ENCODE measurements at regions not wholly inside any gene's neighbourhood (a gene's known extent, or its start where the extent isn't known, plus 50 kb on each side); places are given as distances from the start of the nearest gene placed in this dataset.

DNA sequence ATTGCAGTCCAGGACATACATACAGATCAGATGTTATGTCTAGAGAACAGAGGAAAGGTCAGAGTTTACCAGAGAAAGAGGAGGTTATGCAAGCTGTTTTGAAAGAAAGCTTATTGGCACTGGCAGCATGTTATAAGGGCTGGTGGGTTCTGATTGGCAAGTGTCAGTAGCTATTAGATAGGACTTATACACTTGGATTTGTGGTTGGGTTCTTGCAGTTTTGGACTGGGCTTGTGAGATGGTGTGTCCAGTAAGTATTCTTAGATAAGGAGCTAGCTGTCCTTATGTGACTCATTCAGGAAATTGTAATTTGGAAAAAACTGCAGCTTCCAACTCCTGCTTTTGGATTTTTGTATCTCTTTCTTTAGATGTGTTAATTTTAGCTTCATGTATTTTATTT is 130.7 kb upstream of the NAMPT start:
- Histone ChIP-seq H3K36me3 (ENCODE audit: control insufficient read depth, insufficient read depth, low read length) (no peaks in the 10 kb centered on the region), H3K27me3 (ENCODE audit: control insufficient read depth, insufficient read depth, low read length, poor library complexity, severe bottlenecking) (no peaks in the 10 kb centered on the region), H3K4me3 (ENCODE audit: insufficient read depth, low read depth, low read length) (no peak overlapping the region), H3K27ac (ENCODE audit: insufficient read depth, low read depth, low read length, poor library complexity, severe bottlenecking) (no peak overlapping the region), H3K9me3 (ENCODE audit: control insufficient read depth, low read length) (no peaks in the 10 kb centered on the region), H3K4me1 (ENCODE audit: control insufficient read depth, insufficient read depth, low read length) (no peaks in the 10 kb centered on the region)

DNA sequence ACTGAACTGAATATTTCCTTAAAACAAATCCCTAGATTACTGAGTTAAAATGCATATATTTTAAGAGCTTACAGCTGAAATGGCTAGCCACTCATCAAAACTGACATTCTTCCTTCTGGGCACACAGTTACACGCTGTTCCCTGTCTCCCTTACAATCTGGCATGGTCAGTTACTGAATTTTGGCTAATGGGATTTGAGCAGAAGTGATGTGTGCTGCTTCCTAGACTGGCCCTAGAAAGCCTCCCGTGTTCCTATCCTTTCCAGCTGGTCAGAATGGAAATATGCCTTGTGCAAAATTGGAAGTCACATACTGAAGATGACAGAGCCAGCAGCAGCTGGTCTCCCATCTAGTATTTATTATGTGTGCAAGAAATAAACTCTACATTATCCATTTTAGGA is 128.7 kb upstream of the NAMPT start:
- no peaks in the 10 kb centered on the region for H3K27me3 ChIP-seq (ENCODE audit: control insufficient read depth, insufficient read depth, low read length, poor library complexity, severe bottlenecking)
- H3K4me3 ChIP-seq (ENCODE audit: insufficient read depth, low read depth, low read length), result no peak overlapping the region
- WGBS, 2 experiments, result 90 to 91% methylated on average over 2 of the region's 2 CpGs
- H3K27ac ChIP-seq (ENCODE audit: insufficient read depth, low read depth, low read length, poor library complexity, severe bottlenecking), result no peak overlapping the region
- H3K36me3 ChIP-seq (ENCODE audit: control insufficient read depth, insufficient read depth, low read length), result no peaks in the 10 kb centered on the region
- no peaks in the 10 kb centered on the region for H3K9me3 ChIP-seq (ENCODE audit: control insufficient read depth, low read length)
- H3K4me1 ChIP-seq (ENCODE audit: control insufficient read depth, insufficient read depth, low read length), result no peaks in the 10 kb centered on the region

GRCh38 chr7:106405697-106406141 is 120.9 kb upstream of the NAMPT start:
- H3K4me3 ChIP-seq (ENCODE audit: insufficient read depth, low read depth, low read length), result no peak overlapping the region
- no peaks in the 10 kb centered on the region for H3K36me3 ChIP-seq (ENCODE audit: control insufficient read depth, insufficient read depth, low read length)
- no peaks in the 10 kb centered on the region for H3K9me3 ChIP-seq (ENCODE audit: control insufficient read depth, low read length)
- H3K27me3 ChIP-seq (ENCODE audit: control insufficient read depth, insufficient read depth, low read length, poor library complexity, severe bottlenecking), result no peaks in the 10 kb centered on the region
- no CpG with 5 or more reads among the region's 1 CpG for WGBS, 2 experiments
- H3K4me1 ChIP-seq (ENCODE audit: control insufficient read depth, insufficient read depth, low read length), result no peaks in the 10 kb centered on the region
- no peak overlapping the region for H3K27ac ChIP-seq (ENCODE audit: insufficient read depth, low read depth, low read length, poor library complexity, severe bottlenecking)

DNA sequence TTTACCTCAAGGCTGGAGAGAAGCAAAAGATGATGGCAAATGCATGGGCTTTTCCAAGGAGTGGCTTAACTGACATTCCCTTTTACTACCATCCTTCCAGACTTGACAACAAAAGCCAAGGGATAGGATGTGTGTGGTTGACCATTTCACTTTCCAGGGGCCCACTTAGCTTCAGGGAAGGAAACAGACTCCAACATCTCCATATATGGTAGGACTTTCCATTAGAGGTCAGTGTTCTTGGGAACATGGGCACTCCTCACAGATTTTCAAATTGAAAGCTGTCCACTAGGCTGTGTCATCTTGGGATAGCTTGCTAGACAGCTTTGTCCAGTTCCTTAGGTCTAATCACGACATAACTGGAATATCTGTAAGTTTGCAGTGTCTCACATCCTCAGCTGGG is 118.1 kb upstream of the NAMPT start:
- 83 to 87% methylated on average over 1 of the region's 1 CpG for WGBS, 2 experiments
- no peaks in the 10 kb centered on the region for H3K9me3 ChIP-seq (ENCODE audit: control insufficient read depth, low read length)
- H3K4me3 ChIP-seq (ENCODE audit: insufficient read depth, low read depth, low read length), result no peak overlapping the region
- no peak overlapping the region for H3K27ac ChIP-seq (ENCODE audit: insufficient read depth, low read depth, low read length, poor library complexity, severe bottlenecking)
- no peaks in the 10 kb centered on the region for H3K27me3 ChIP-seq (ENCODE audit: control insufficient read depth, insufficient read depth, low read length, poor library complexity, severe bottlenecking)
- H3K36me3 ChIP-seq (ENCODE audit: control insufficient read depth, insufficient read depth, low read length), result no peaks in the 10 kb centered on the region
- no peaks in the 10 kb centered on the region for H3K4me1 ChIP-seq (ENCODE audit: control insufficient read depth, insufficient read depth, low read length)

- H3K4me1 ChIP-seq (ENCODE audit: control insufficient read depth, insufficient read depth, low read length), result no peaks in the 10 kb centered on the region
- 70 to 75% methylated on average over 3 of the region's 3 CpGs for WGBS, 2 experiments
- no peak overlapping the region for H3K27ac ChIP-seq (ENCODE audit: insufficient read depth, low read depth, low read length, poor library complexity, severe bottlenecking)
- H3K27me3 ChIP-seq (ENCODE audit: control insufficient read depth, insufficient read depth, low read length, poor library complexity, severe bottlenecking), result no peaks in the 10 kb centered on the region
- H3K36me3 ChIP-seq (ENCODE audit: control insufficient read depth, insufficient read depth, low read length), result no peaks in the 10 kb centered on the region
- no peaks in the 10 kb centered on the region for H3K9me3 ChIP-seq (ENCODE audit: control insufficient read depth, low read length)
- H3K4me3 ChIP-seq (ENCODE audit: insufficient read depth, low read depth, low read length), result no peak overlapping the region
Observed at GRCh38 chr7:106400923-106401322, 116.1 kb upstream of the NAMPT start.

GRCh38 chr7:106398786-106399185 is 114.0 kb upstream of the NAMPT start:
- H3K9me3 ChIP-seq (ENCODE audit: control insufficient read depth, low read length), result no peaks in the 10 kb centered on the region
- H3K27me3 ChIP-seq (ENCODE audit: control insufficient read depth, insufficient read depth, low read length, poor library complexity, severe bottlenecking), result no peaks in the 10 kb centered on the region
- H3K4me1 ChIP-seq (ENCODE audit: control insufficient read depth, insufficient read depth, low read length), result no peaks in the 10 kb centered on the region
- H3K36me3 ChIP-seq (ENCODE audit: control insufficient read depth, insufficient read depth, low read length), result no peaks in the 10 kb centered on the region
- no peak overlapping the region for H3K4me3 ChIP-seq (ENCODE audit: insufficient read depth, low read depth, low read length)
- H3K27ac ChIP-seq (ENCODE audit: insufficient read depth, low read depth, low read length, poor library complexity, severe bottlenecking), result no peak overlapping the region

DNA sequence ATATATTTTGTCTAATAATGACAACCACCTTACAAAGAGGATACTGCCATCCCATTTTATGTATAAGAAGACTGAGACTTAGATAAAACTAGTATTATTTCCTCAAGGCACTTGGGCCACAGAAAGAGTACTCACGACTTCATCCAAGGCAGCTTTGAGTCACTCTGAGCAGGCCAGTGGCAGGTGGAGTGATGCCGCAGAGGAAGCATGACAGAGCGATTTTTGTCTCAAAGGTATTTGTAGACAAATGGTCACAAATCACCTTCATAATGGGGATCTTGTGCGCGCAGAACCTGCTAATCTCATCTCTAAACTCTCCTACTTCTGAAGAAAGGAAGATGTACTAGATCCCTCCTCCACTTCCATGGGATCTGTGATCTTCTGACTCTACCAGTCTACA is 113.2 kb upstream of the NAMPT start:
- H3K27ac ChIP-seq (ENCODE audit: insufficient read depth, low read depth, low read length, poor library complexity, severe bottlenecking), result no peak overlapping the region
- no peaks in the 10 kb centered on the region for H3K27me3 ChIP-seq (ENCODE audit: control insufficient read depth, insufficient read depth, low read length, poor library complexity, severe bottlenecking)
- H3K36me3 ChIP-seq (ENCODE audit: control insufficient read depth, insufficient read depth, low read length), result no peaks in the 10 kb centered on the region
- H3K4me1 ChIP-seq (ENCODE audit: control insufficient read depth, insufficient read depth, low read length), result no peaks in the 10 kb centered on the region
- WGBS, 2 experiments, result 96% methylated on average over 5 of the region's 5 CpGs
- H3K4me3 ChIP-seq (ENCODE audit: insufficient read depth, low read depth, low read length), result no peak overlapping the region
- H3K9me3 ChIP-seq (ENCODE audit: control insufficient read depth, low read length), result no peaks in the 10 kb centered on the region

DNA sequence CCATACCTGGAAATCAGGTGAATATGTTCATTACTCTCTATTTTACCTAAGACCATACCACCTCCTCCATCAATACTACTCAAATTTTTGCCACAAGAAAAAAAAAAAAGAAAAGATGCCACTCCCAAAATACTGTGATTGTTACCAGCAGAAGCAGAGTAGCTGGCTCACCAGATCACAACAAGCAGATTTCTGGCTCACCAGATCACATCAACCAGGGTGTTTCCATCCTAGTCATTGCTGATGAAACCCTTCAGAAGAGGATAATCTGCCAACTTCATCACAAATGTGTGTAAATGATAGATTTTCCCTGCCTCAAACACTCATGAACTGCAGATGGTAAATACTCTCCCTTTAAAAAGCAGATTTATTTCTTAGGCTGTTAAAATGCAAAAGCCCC is 109.7 kb upstream of the NAMPT start:
- Histone ChIP-seq H3K36me3 (ENCODE audit: control insufficient read depth, insufficient read depth, low read length) (no peaks in the 10 kb centered on the region), H3K4me1 (ENCODE audit: control insufficient read depth, insufficient read depth, low read length) (no peaks in the 10 kb centered on the region), H3K4me3 (ENCODE audit: insufficient read depth, low read depth, low read length) (no peak overlapping the region), H3K9me3 (ENCODE audit: control insufficient read depth, low read length) (no peaks in the 10 kb centered on the region), H3K27ac (ENCODE audit: insufficient read depth, low read depth, low read length, poor library complexity, severe bottlenecking) (no peak overlapping the region), H3K27me3 (ENCODE audit: control insufficient read depth, insufficient read depth, low read length, poor library complexity, severe bottlenecking) (no peaks in the 10 kb centered on the region)

DNA sequence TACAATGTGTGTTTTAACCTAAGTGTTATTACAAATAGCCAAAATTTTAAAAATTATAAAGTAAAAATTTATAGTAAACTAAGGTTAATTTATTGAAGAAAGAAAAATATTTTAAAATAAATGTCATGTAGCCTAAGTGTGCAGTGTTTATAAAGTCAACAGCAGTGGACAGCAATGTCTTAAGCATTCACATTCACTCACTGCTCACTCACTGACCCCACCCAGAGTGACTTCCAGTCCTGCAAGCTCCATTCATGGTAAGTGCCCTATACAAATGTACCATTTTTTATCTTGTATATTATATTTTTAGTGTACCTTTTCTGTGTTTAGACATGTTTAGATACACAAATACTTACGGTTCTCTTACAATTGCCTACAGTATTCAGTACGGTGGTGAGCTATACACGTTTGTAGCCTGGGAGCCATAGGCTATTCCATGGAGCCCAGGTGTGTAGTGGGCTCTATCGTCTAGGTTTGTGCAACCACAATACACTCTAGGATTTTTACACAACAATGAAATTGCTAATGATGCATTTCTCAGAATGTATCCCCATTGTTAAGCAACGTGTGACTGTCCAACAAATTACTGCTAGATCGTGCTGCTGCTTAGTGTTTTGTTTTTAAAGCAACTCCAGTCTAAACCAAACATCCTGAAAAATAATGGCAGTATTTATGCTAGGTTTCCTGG is 108.9 kb upstream of the NAMPT start:
- Histone ChIP-seq H3K36me3 (ENCODE audit: control insufficient read depth, insufficient read depth, low read length) (no peaks in the 10 kb centered on the region), H3K4me1 (ENCODE audit: control insufficient read depth, insufficient read depth, low read length) (no peaks in the 10 kb centered on the region), H3K27ac (ENCODE audit: insufficient read depth, low read depth, low read length, poor library complexity, severe bottlenecking) (no peak overlapping the region), H3K27me3 (ENCODE audit: control insufficient read depth, insufficient read depth, low read length, poor library complexity, severe bottlenecking) (no peaks in the 10 kb centered on the region), H3K9me3 (ENCODE audit: control insufficient read depth, low read length) (no peaks in the 10 kb centered on the region), H3K4me3 (ENCODE audit: insufficient read depth, low read depth, low read length) (no peak overlapping the region)
- WGBS, 2 experiments, result 82 to 87% methylated on average over 6 of the region's 6 CpGs

DNA sequence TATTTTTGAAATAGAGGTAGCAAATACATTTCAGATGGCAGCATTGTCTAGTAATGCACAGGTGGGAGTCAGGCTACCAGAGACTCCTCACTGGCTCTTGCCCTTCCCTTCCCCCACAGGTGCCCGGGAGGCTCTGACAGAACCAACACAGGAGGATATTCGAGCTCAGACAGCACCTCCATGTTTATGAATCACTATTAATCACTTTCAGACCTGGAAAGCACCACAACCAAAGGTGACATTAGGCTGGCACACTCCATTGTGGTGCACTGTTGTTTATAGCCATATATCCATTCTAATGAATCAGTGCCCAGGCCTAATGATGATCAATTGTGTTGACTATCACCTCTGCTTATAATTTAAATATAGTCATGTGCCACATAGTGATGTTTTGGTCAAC is 107.8 kb upstream of the NAMPT start:
- Histone ChIP-seq H3K36me3 (ENCODE audit: control insufficient read depth, insufficient read depth, low read length) (no peaks in the 10 kb centered on the region), H3K4me3 (ENCODE audit: insufficient read depth, low read depth, low read length) (no peak overlapping the region), H3K9me3 (ENCODE audit: control insufficient read depth, low read length) (no peaks in the 10 kb centered on the region), H3K4me1 (ENCODE audit: control insufficient read depth, insufficient read depth, low read length) (no peaks in the 10 kb centered on the region), H3K27me3 (ENCODE audit: control insufficient read depth, insufficient read depth, low read length, poor library complexity, severe bottlenecking) (no peaks in the 10 kb centered on the region), H3K27ac (ENCODE audit: insufficient read depth, low read depth, low read length, poor library complexity, severe bottlenecking) (no peak overlapping the region)
- 87 to 93% methylated on average over 2 of the region's 2 CpGs for WGBS, 2 experiments

GRCh38 chr7:106392144-106392543 is 107.4 kb upstream of the NAMPT start:
- 90 to 95% methylated on average over 4 of the region's 4 CpGs for WGBS, 2 experiments

More at GRCh38 chr7:106392144-106392543, 107.4 kb upstream of the NAMPT start:
- H3K27ac ChIP-seq (ENCODE audit: insufficient read depth, low read depth, low read length, poor library complexity, severe bottlenecking), result no peak overlapping the region
- H3K27me3 ChIP-seq (ENCODE audit: control insufficient read depth, insufficient read depth, low read length, poor library complexity, severe bottlenecking), result no peaks in the 10 kb centered on the region
- no peaks in the 10 kb centered on the region for H3K4me1 ChIP-seq (ENCODE audit: control insufficient read depth, insufficient read depth, low read length)
- H3K9me3 ChIP-seq (ENCODE audit: control insufficient read depth, low read length), result no peaks in the 10 kb centered on the region
- H3K4me3 ChIP-seq (ENCODE audit: insufficient read depth, low read depth, low read length), result no peak overlapping the region
- H3K36me3 ChIP-seq (ENCODE audit: control insufficient read depth, insufficient read depth, low read length), result no peaks in the 10 kb centered on the region
